H1 (cell line): ENCODE measurements at regions not wholly inside any gene's neighbourhood (a gene's known extent, or its start where the extent isn't known, plus 50 kb on each side); places are given as distances from the start of the nearest gene placed in this dataset.

Experiments used
- CHD7 ChIP-seq: fragments of 300-600 bp; sonication (generic); IDR thresholded peaks from 2 replicates; pipeline ENCODE4 v1.7.1; 2012; ENCODE audit warnings: low read length, moderate library complexity, mild to moderate bottlenecking, inconsistent platforms; ENCODE audit not compliant: insufficient replicate concordance
- EP300 ChIP-seq, 2 experiments: IDR thresholded peaks; 1 replicate in 1 of 2; 2 replicates in 1 of 2; pipeline ENCODE4 v1.6.1; 2011 to 2012; ENCODE audit warnings: low read depth in 2 of 2, low read length in 2 of 2, mild to moderate bottlenecking in 2 of 2, borderline replicate concordance in 1 of 2, inconsistent platforms in 1 of 2, moderate library complexity in 1 of 2
- KDM4A ChIP-seq: IDR thresholded peaks from one replicate; pipeline ENCODE4 v1.7.1; 2012; ENCODE audit warnings: low read depth, mild to moderate bottlenecking, moderate library complexity, low read length, inconsistent platforms; ENCODE audit not compliant: severe bottlenecking
- NRF1 ChIP-seq: IDR thresholded peaks from 2 replicates; pipeline ENCODE4 v1.6.1; 2011; ENCODE audit warnings: mild to moderate bottlenecking, low read depth, low read length, improper control_type of control experiment
- PHF8 ChIP-seq: fragments of 200-600 bp; sonication (generic); conservative IDR thresholded peaks from 2 replicates; pipeline ENCODE4 v1.7.1; 2012; ENCODE audit warnings: low read depth, mild to moderate bottlenecking, inconsistent platforms, low read length, moderate library complexity

- no peak for TF ChIP-seq CHD7
- no peak for TF ChIP-seq NRF1
- no peak for TF ChIP-seq KDM4A
- no peak for TF ChIP-seq PHF8
- TF ChIP-seq EP300 (IDR thresholded peaks at IDR 0.05; ENCODE audit: borderline replicate concordance in 1 of 2, low read depth in 2 of 2, low read length in 2 of 2), result no peak
These were observed 260.4 kb downstream of the TTC6 start (continued) for GRCh38 chr14:37855871-37856270.
